ENCODE measurements at regions not wholly inside any gene's neighbourhood (a gene's known extent, or its start where the extent isn't known, plus 50 kb on each side); places are given as distances from the start of the nearest gene placed in this dataset.

DNA sequence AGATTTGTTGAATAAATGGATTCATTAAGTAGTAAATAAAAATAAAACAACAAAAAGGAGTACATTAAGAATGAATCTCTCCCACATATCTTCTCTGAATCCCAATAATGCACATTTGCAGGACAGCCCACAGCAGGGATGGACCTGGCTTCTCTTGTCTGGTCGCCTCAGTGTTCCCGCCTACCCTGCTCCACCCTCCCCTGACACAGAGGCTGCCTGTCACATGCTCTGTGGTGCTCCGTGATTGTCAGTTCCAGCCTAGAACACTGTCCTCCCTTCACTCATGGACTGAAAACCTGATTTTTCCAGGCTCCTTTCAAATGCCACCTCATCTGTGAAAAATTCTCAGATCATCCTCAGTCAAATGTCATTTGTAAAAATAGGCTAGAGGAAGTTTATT lies 94.5 kb upstream of the GPR12 start:
- TF ChIP-seq POLR2AphosphoS5 (IDR thresholded peaks at IDR 0.05) (no peak), POLR2A (IDR thresholded peaks at IDR 0.05) (no peak), CTCF (IDR thresholded peaks at IDR 0.05) (no peak)

All from gastroesophageal sphincter (tissue), 3 donors.